ENCODE measurements at regions not wholly inside any gene's neighbourhood (a gene's known extent, or its start where the extent isn't known, plus 50 kb on each side); places are given as distances from the start of the nearest gene placed in this dataset.

- BruUV-seq (replicated peaks) = no TSS peak
- WGBS (ENCODE audit: insufficient coverage, low coverage, missing lambda C conversion rate) = 46% methylated on average over 2 of the region's 2 CpGs
- no peaks in the 10 kb centered on the region for H3K79me2 ChIP-seq (ENCODE audit: control insufficient read depth, insufficient read depth, low read length)
- POLR2A ChIA-PET = interaction anchor here (1.0 to 2.2 kb wide), 3 partner anchors 8 to 16 kb away, joined by 5 to 6 read pairs (median 6); no protein-coding TSS in a partner anchor
- no peak overlapping the region for H3K4me2 ChIP-seq (ENCODE audit: insufficient read depth, low read length)
- no peaks in the 10 kb centered on the region for H3K9me3 ChIP-seq (replicated peaks; ENCODE audit: control insufficient read depth, insufficient read depth, low read depth, low read length)
- no peak overlapping the region for H3K9ac ChIP-seq (ENCODE audit: insufficient read depth in 1 of 2, low read depth in 2 of 2, low read length in 2 of 2)
- no peak overlapping the region for H2AFZ ChIP-seq (ENCODE audit: low read depth, low read length)
- intact Hi-C loops (cut with micrococcal nuclease) = no loop called here
- H3K4me3 ChIP-seq = no peak overlapping the region
- in situ Hi-C loops (cut with MboI) = no loop called here
- no peaks in the 10 kb centered on the region for H3K27me3 ChIP-seq (ENCODE audit: control insufficient read depth in 2 of 2, insufficient read depth in 2 of 2, low read length in 2 of 2)
- CTCF ChIA-PET (ENCODE audit: low intra/inter-chr PET ratio) = no interaction called here
- ATAC-seq (no peak), FAIRE-seq (no peak), DNase-seq (ENCODE audit: extremely low read depth in 1 of 4, low spot score in 3 of 4) (no peak)
- no peak overlapping the region for H3K27ac ChIP-seq (ENCODE audit: extremely low read depth, low read depth, low read length)
- H3K9me1 ChIP-seq (ENCODE audit: control insufficient read depth, insufficient read depth, low read length) = no peaks in the 10 kb centered on the region
- no peak for TF ChIP-seq STAT5A (IDR thresholded peaks at IDR 0.05; ENCODE audit: borderline replicate concordance, low read length)
- no peak for TF ChIP-seq ZNF644 (tag; IDR thresholded peaks at IDR 0.05; ENCODE audit: low read depth)
- no peak for TF ChIP-seq RB1 (IDR thresholded peaks at IDR 0.05; ENCODE audit: low read depth)
- TF ChIP-seq ZNF3 (CRISPR knock-in tag; IDR thresholded peaks at IDR 0.05) = no peak
- no peak for TF ChIP-seq ZSCAN32 (CRISPR knock-in tag; IDR thresholded peaks at IDR 0.05)
- TF ChIP-seq GABPA (tag; conservative IDR thresholded peaks at IDR 0.05; ENCODE audit: low read depth) = no peak
- no peak for TF ChIP-seq TARDBP (IDR thresholded peaks at IDR 0.05)
- TF ChIP-seq MAFK (IDR thresholded peaks at IDR 0.05; ENCODE audit: low read length) = no peak
- no peak for TF ChIP-seq ZNF121 (CRISPR knock-in tag; conservative IDR thresholded peaks at IDR 0.05)
- TF ChIP-seq RBM39 (optimal IDR thresholded peaks at IDR 0.05; ENCODE audit: low read depth, low read length) = no peak
- TF ChIP-seq, protein P1, sequence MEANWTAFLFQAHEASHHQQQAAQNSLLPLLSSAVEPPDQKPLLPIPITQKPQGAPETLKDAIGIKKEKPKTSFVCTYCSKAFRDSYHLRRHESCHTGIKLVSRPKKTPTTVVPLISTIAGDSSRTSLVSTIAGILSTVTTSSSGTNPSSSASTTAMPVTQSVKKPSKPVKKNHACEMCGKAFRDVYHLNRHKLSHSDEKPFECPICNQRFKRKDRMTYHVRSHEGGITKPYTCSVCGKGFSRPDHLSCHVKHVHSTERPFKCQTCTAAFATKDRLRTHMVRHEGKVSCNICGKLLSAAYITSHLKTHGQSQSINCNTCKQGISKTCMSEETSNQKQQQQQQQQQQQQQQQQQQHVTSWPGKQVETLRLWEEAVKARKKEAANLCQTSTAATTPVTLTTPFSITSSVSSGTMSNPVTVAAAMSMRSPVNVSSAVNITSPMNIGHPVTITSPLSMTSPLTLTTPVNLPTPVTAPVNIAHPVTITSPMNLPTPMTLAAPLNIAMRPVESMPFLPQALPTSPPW (CRISPR knock-in tag; IDR thresholded peaks at IDR 0.05) = no peak
- TF ChIP-seq CLOCK (CRISPR knock-in tag; IDR thresholded peaks at IDR 0.05; ENCODE audit: borderline replicate concordance) = no peak
- no peak for TF ChIP-seq CBFA2T2 (conservative IDR thresholded peaks at IDR 0.05)
- TF ChIP-seq, protein P2, sequence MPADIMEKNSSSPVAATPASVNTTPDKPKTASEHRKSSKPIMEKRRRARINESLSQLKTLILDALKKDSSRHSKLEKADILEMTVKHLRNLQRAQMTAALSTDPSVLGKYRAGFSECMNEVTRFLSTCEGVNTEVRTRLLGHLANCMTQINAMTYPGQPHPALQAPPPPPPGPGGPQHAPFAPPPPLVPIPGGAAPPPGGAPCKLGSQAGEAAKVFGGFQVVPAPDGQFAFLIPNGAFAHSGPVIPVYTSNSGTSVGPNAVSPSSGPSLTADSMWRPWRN (IDR thresholded peaks at IDR 0.05; ENCODE audit: low read depth) = no peak
- TF ChIP-seq TSC22D4 (tag; IDR thresholded peaks at IDR 0.05) = no peak
- no peak for TF ChIP-seq SPI1 (IDR thresholded peaks at IDR 0.05; ENCODE audit: borderline replicate concordance, low read depth, low read length)
- H3K4me1 ChIP-seq (replicated peaks in 1 of 2; ENCODE audit: control insufficient read depth in 2 of 2, insufficient read depth in 2 of 2, low read length in 2 of 2) = peaks cover 0 to 10% of the 10 kb centered on the region in 2 experiments; a peak in 3 of 5 replicates
- H3K36me3 ChIP-seq (ENCODE audit: control insufficient read depth, insufficient read depth, low read length) = no peaks in the 10 kb centered on the region
- no peaks in the 10 kb centered on the region for H4K20me1 ChIP-seq (replicated peaks; ENCODE audit: control insufficient read depth, insufficient read depth, low read length)
Observed at GRCh38 chr2:48257456-48257855, 57.0 kb upstream of the FOXN2 start.

All from K562 (cell line).